ENCODE measurements at regions not wholly inside any gene's neighbourhood (a gene's known extent, or its start where the extent isn't known, plus 50 kb on each side); places are given as distances from the start of the nearest gene placed in this dataset.
"Not testable (repeated sequence)": the region's sequence is repeated elsewhere in the genome, so short reads cannot be mapped to it uniquely, and the experiment has no call there.

DNA sequence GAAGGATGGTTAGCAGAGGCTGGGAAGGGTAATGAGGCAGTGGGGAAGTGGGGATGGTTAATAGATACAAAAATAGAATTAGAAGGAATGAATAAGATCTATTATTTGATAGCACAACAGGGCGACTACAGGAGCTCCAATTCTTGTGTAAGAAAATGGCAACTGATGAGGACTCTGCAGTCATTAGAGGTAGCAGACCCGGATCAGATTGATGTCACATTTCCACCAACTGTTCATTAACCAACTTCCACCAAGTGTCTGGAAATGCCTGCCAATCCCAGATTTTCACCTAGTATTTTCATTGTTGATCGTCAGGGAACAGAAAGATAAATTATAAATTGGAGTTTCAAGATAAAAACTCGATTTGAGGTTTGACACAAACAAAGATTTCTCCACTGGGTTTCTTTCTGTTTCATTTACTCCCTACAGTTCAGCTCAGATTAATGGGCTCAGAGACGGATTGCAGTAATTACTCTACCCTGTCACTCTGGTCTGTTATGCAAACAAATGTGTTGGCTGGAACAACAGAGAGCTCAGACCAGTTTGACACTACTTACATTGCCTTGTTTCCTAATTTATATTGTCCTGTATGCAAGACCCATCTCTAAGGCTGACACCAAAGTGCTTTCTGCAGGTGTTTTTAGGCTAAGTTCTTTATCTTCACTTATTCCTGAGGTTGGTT lies 909.2 kb upstream of the PRKX start:
- 60% methylated on average over 5 of the region's 5 CpGs for WGBS
- Histone ChIP-seq H3K27me3 (replicated peaks; ENCODE audit: insufficient read depth) (no peaks in the 10 kb centered on the region), H3K4me1 (replicated peaks) (no peaks in the 10 kb centered on the region), H3K9me3 (no peaks in the 10 kb centered on the region), H3K36me3 (no peaks in the 10 kb centered on the region), H3K4me3 (no peak overlapping the region), H3K27ac (no peak overlapping the region)
- TF ChIP-seq, protein P1, sequence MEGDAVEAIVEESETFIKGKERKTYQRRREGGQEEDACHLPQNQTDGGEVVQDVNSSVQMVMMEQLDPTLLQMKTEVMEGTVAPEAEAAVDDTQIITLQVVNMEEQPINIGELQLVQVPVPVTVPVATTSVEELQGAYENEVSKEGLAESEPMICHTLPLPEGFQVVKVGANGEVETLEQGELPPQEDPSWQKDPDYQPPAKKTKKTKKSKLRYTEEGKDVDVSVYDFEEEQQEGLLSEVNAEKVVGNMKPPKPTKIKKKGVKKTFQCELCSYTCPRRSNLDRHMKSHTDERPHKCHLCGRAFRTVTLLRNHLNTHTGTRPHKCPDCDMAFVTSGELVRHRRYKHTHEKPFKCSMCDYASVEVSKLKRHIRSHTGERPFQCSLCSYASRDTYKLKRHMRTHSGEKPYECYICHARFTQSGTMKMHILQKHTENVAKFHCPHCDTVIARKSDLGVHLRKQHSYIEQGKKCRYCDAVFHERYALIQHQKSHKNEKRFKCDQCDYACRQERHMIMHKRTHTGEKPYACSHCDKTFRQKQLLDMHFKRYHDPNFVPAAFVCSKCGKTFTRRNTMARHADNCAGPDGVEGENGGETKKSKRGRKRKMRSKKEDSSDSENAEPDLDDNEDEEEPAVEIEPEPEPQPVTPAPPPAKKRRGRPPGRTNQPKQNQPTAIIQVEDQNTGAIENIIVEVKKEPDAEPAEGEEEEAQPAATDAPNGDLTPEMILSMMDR (IDR thresholded peaks at IDR 0.05) = no peak
- TF ChIP-seq POLR2A (IDR thresholded peaks at IDR 0.05) (no peak), POLR2AphosphoS5 (IDR thresholded peaks at IDR 0.05) (no peak)
- no peak for DNase-seq (ENCODE audit: low spot score)
- intact Hi-C loops (cut with DNase I) = no loop called here

DNA sequence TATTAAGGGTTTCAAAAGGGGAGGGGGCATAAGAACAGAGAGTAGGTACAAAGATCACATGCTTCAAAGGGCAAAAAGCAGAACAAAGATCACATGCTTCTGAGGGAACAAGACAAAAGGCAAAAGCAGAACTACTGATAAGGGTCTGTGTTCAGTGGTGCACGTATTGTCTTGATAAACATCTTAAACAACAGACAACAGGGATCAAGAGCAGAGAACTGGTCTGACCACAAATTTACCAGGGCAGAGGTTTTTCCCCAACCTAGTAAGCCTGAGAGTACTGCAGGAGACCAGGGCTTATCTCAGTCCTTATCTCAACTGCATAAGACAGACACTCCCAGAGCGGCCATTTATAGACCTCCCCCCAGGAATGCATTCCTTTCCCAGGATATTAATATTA lies 900.2 kb upstream of the PRKX start:
- H3K4me3 ChIP-seq; H3K36me3 ChIP-seq; intact Hi-C loops (cut with DNase I); H3K9me3 ChIP-seq; H3K27me3 ChIP-seq (replicated peaks; ENCODE audit: insufficient read depth); H3K4me1 ChIP-seq (replicated peaks); DNase-seq (ENCODE audit: low spot score); H3K27ac ChIP-seq: not testable (repeated sequence)
- WGBS = 63% methylated on average over 2 of the region's 2 CpGs

DNA sequence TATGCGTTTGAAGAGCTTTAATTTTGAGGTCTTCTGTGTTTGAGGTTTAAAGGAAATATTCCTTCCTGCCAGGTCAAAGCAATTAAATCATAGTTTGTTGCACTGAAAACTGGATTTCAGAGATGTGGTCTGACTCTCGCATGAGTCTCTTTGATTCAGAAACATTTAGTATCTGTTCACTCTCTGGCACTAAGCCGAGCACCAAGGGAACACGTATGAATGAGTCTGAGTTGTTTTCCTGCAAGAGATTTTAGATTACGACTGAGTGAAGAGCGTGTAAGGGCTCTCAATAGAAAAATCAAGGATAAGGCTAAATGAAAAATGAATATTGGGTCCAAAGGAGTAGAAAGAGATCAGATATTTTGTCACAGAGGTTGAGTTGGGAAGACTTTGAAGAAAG lies 875.4 kb upstream of the PRKX start:
- no peaks in the 10 kb centered on the region for H3K9me3 ChIP-seq
- TF ChIP-seq, protein P1 (IDR thresholded peaks at IDR 0.05) = no peak
- TF ChIP-seq POLR2AphosphoS5 (IDR thresholded peaks at IDR 0.05) (no peak), POLR2A (IDR thresholded peaks at IDR 0.05) (no peak)
- no peak overlapping the region for H3K27ac ChIP-seq
- H3K36me3 ChIP-seq = no peaks in the 10 kb centered on the region
- 46% methylated on average over 6 of the region's 6 CpGs for WGBS
- no peak overlapping the region for H3K4me3 ChIP-seq
- intact Hi-C loops (cut with DNase I) = no loop called here
- DNase-seq (ENCODE audit: low spot score) = no peak
- H3K4me1 ChIP-seq (replicated peaks) = no peaks in the 10 kb centered on the region
- H3K27me3 ChIP-seq (replicated peaks; ENCODE audit: insufficient read depth) = no peaks in the 10 kb centered on the region

DNA sequence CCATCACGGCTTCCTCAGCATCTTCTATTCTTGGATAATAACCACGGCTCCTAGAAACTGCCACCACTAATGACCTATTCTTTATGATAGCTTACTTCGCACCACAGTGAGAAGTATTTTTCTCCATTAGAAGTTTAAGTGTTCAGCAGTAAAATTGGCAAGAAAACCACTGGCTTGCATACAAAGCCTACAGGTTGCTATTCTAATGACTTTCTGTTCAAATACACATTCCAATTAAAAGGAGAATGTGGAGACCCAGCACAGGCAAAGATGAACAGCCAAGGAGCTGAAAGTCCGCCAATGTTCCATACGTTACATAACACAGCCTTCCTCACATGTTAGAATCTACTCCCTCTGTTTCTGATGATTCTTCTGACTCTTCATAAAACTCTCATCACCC lies 875.0 kb upstream of the PRKX start:
- intact Hi-C loops (cut with DNase I) = no loop called here
- Histone ChIP-seq H3K36me3 (no peaks in the 10 kb centered on the region), H3K4me3 (no peak overlapping the region), H3K27ac (no peak overlapping the region), H3K9me3 (no peaks in the 10 kb centered on the region), H3K4me1 (replicated peaks) (no peaks in the 10 kb centered on the region), H3K27me3 (replicated peaks; ENCODE audit: insufficient read depth) (no peaks in the 10 kb centered on the region)
- WGBS = 41% methylated on average over 5 of the region's 5 CpGs
- DNase-seq (ENCODE audit: low spot score) = no peak
- TF ChIP-seq, protein P1 (IDR thresholded peaks at IDR 0.05) = no peak
- TF ChIP-seq POLR2AphosphoS5 (IDR thresholded peaks at IDR 0.05) (no peak), POLR2A (IDR thresholded peaks at IDR 0.05) (no peak)

DNA sequence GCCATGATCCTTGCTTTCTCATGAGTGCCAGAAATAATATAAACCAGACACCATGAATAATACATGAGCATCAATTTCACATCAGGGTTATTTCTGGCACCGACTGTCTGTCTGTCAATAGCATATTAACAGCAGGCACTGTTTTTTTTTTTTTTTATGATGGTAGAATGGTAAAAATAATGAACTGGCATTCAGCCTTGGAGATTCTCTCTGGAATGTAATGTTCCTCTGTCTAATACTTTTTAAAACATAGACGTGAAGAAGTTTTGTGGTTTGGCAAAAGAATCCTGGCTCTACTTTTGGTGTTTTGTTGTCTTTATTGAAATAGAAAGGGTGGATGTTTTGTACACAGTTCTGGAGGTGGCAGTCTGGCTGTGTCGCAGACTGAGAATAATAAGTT lies 874.6 kb upstream of the PRKX start:
- Histone ChIP-seq H3K27me3 (replicated peaks; ENCODE audit: insufficient read depth) (no peaks in the 10 kb centered on the region), H3K4me1 (replicated peaks) (no peaks in the 10 kb centered on the region), H3K27ac (no peak overlapping the region), H3K4me3 (no peak overlapping the region), H3K36me3 (no peaks in the 10 kb centered on the region), H3K9me3 (no peaks in the 10 kb centered on the region)
- DNase-seq (ENCODE audit: low spot score) = no peak
- TF ChIP-seq POLR2A (IDR thresholded peaks at IDR 0.05) (no peak), POLR2AphosphoS5 (IDR thresholded peaks at IDR 0.05) (no peak)
- TF ChIP-seq, protein P1 (IDR thresholded peaks at IDR 0.05) = no peak
- intact Hi-C loops (cut with DNase I) = no loop called here
- 31% methylated on average over 3 of the region's 3 CpGs for WGBS
